PC-3 (cell line): ENCODE measurements at regions not wholly inside any gene's neighbourhood (a gene's known extent, or its start where the extent isn't known, plus 50 kb on each side); places are given as distances from the start of the nearest gene placed in this dataset.

Experiments
- ATAC-seq: fragments of 200-7000 bp; cut with Tn5 transposase; 2 replicates; pipeline ENCODE4 v1.9.1; 2020; ENCODE audit warnings: mild to moderate bottlenecking, moderate library complexity
- BruUV-seq: library from RNA; stranded (reverse); fragments of 400-500 nt; replicated peaks from 2 replicates; lab custom pipeline; 2021; lab: Mats Ljungman, UMichigan
- CTCF ChIA-PET: fragments of 300-600 bp; sonication (Branson Sonifier 250); formaldehyde crosslinking; loops from one replicate; lab custom pipeline; 2022; ENCODE audit warnings: antibody characterized with exemption; lab: Charles Lee
- POLR2A ChIA-PET: fragments of 300-600 bp; sonication (Branson Sonifier 250); formaldehyde crosslinking; loops from one replicate; lab custom pipeline; 2022; ENCODE audit warnings: antibody characterized with exemption; ENCODE audit not compliant: unreplicated experiment; lab: Charles Lee
- DNase-seq: peaks from one replicate; pipeline ENCODE4 v3.0.0-alpha.2; 2015
- H2AFZ ChIP-seq: fragments of 300-600 bp; sonication (generic); 2 replicates; pipeline ENCODE4 v1.6.0; 2016; ENCODE audit warnings: antibody characterized with exemption, low read length
- H3F3A ChIP-seq: fragments of 300-600 bp; sonication (generic); one replicate; pipeline ENCODE4 v1.6.0; 2017; ENCODE audit warnings: antibody characterized with exemption, low read length, control low read depth, mild to moderate bottlenecking; ENCODE audit not compliant: unreplicated experiment
- H3K27ac ChIP-seq: fragments of 300-600 bp; sonication (generic); 2 replicates; pipeline ENCODE4 v1.5.1; 2016; ENCODE audit warnings: mild to moderate bottlenecking, low read length
- H3K27me3 ChIP-seq: fragments of 300-600 bp; sonication (generic); 2 replicates; pipeline ENCODE4 v1.6.1; 2016; ENCODE audit warnings: low read length, mixed read lengths
- H3K36me3 ChIP-seq: fragments of 300-600 bp; sonication (generic); 2 replicates; pipeline ENCODE4 v1.6.1; 2016; ENCODE audit warnings: low read depth, mixed run types, low read length, mixed read lengths
- H3K4me1 ChIP-seq: fragments of 300-600 bp; sonication (generic); 2 replicates; pipeline ENCODE4 v1.5.1; 2016; ENCODE audit warnings: low read length; ENCODE audit not compliant: insufficient read depth
- H3K4me2 ChIP-seq: fragments of 300-600 bp; sonication (generic); 2 replicates; pipeline ENCODE4 v1.6.0; 2016; ENCODE audit warnings: low read length
- H3K4me3 ChIP-seq: fragments of 300-600 bp; sonication (generic); 2 replicates; pipeline ENCODE4 v1.5.1; 2016; ENCODE audit warnings: mild to moderate bottlenecking, low read length, mixed read lengths
- H3K79me2 ChIP-seq: fragments of 300-600 bp; sonication (generic); 2 replicates; pipeline ENCODE4 v1.6.1; 2017; ENCODE audit warnings: low read length, mixed read lengths
- H3K9ac ChIP-seq: fragments of 300-600 bp; sonication (generic); 2 replicates; pipeline ENCODE4 v1.6.0; 2016; ENCODE audit warnings: mild to moderate bottlenecking, low read length
- H3K9me2 ChIP-seq: fragments of 300-600 bp; sonication (generic); replicated peaks from 2 replicates; pipeline ENCODE4 v1.6.1; 2016; ENCODE audit warnings: mixed run types, low read length, mixed read lengths
- H3K9me3 ChIP-seq: fragments of 300-600 bp; sonication (generic); 2 replicates; pipeline ENCODE4 v1.6.1; 2016; ENCODE audit warnings: low read length, mixed read lengths
- H4K20me1 ChIP-seq: fragments of 300-600 bp; sonication (generic); 2 replicates; pipeline ENCODE4 v1.6.1; 2016; ENCODE audit warnings: low read length, mixed read lengths
- CTCF ChIP-seq: fragments of 300-600 bp; sonication (generic); conservative IDR thresholded peaks from 2 replicates; pipeline ENCODE4 v1.5.1; 2017; ENCODE audit warnings: antibody characterized with exemption, low read depth, mild to moderate bottlenecking, low read length
- EZH2 ChIP-seq: fragments of 300-600 bp; sonication (generic); IDR thresholded peaks from one replicate; pipeline ENCODE4 v1.6.1; 2017; ENCODE audit warnings: antibody characterized with exemption, mild to moderate bottlenecking, low read length; ENCODE audit not compliant: unreplicated experiment
- EZH2phosphoT487 ChIP-seq: fragments of 300-600 bp; sonication (generic); IDR thresholded peaks from 2 replicates; pipeline ENCODE4 v1.6.1; 2018; ENCODE audit warnings: mild to moderate bottlenecking, antibody characterized with exemption, low read length, borderline replicate concordance
- intact Hi-C: fragments of 100-400 bp; cut with micrococcal nuclease; formaldehyde crosslinking; loops from 2 replicates; pipeline ENCODE4 v1.9.0; 2023

GRCh38 chr2:12314127-12314760, 402.5 kb upstream of the TRIB2 start:
- no TSS peak for BruUV-seq
- intact Hi-C loops, result loop anchor here (10.0 kb wide), 1 partner anchor 621 kb away; no protein-coding TSS in a partner anchor

DNA sequence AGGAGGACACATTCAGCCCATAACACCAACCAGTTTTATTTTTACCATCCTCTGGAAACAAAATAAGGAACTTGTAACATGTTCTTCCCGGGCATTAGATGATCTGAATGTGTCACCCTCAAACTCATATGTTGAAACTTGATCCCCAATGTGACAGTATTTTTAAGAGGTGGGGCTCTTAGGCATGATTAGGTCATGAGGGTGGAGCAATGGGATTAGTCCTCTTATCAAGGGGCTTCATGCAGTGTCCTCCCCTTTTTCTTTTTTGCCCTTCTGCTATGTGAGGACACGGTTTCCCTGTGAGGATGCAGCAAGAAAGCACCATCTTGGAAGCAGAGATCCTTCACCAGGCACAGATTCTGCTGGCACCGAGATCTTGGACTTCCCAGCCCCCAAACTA, 401.5 kb upstream of the TRIB2 start:
- Histone ChIP-seq H3K27me3 (no peaks in the 10 kb centered on the region), H3K9me3 (no peaks in the 10 kb centered on the region), H3K79me2 (no peaks in the 10 kb centered on the region), H3K9me2 (no peaks in the 10 kb centered on the region), H3F3A (peaks cover 11% of the 10 kb centered on the region), H3K9ac (no peak overlapping the region), H3K4me3 (no peak overlapping the region), H4K20me1 (no peaks in the 10 kb centered on the region), H3K4me1 (peaks cover 44% of the 10 kb centered on the region), H3K27ac (no peak overlapping the region), H2AFZ (no peak overlapping the region), H3K36me3 (no peaks in the 10 kb centered on the region), H3K4me2 (no peak overlapping the region)
- DNase-seq, result no peak
- ATAC-seq, result no peak
- intact Hi-C loops, result loop anchor here (5.0 to 10.0 kb wide), 3 partner anchors 117 to 620 kb away; no protein-coding TSS in a partner anchor
- TF ChIP-seq EZH2phosphoT487 (no peak), EZH2 (no peak), CTCF (no peak)
- POLR2A ChIA-PET, result no interaction called here
- CTCF ChIA-PET, result no interaction called here
- no TSS peak for BruUV-seq

More at GRCh38 chr2:12314127-12314760, 402.5 kb upstream of the TRIB2 start:
- Histone ChIP-seq H3K4me1 (peaks cover 35% of the 10 kb centered on the region), H3K79me2 (no peaks in the 10 kb centered on the region), H3K27ac (no peak overlapping the region), H3K36me3 (no peaks in the 10 kb centered on the region), H3K9ac (no peak overlapping the region), H4K20me1 (no peaks in the 10 kb centered on the region), H2AFZ (no peak overlapping the region), H3K27me3 (no peaks in the 10 kb centered on the region), H3K4me2 (no peak overlapping the region), H3K9me2 (no peaks in the 10 kb centered on the region), H3K9me3 (no peaks in the 10 kb centered on the region), H3F3A (peaks cover 11% of the 10 kb centered on the region), H3K4me3 (no peak overlapping the region)
- ATAC-seq, result no peak
- ChIA-PET CTCF (no interaction called here), POLR2A (no interaction called here)
- no peak for DNase-seq
- TF ChIP-seq EZH2, result no peak
- TF ChIP-seq CTCF, result no peak
- TF ChIP-seq EZH2phosphoT487, result no peak

- intact Hi-C loops, result loop anchor here (5.0 to 10.0 kb wide), 3 partner anchors 116 to 618 kb away; no protein-coding TSS in a partner anchor
- ATAC-seq (no peak), DNase-seq (no peak)
- H3K27me3 ChIP-seq, result no peaks in the 10 kb centered on the region
- H3K9ac ChIP-seq, result no peak overlapping the region
- H3K36me3 ChIP-seq, result no peaks in the 10 kb centered on the region
- H3K79me2 ChIP-seq, result no peaks in the 10 kb centered on the region
- peak overlapping the region; percentile 100 for H3K27ac ChIP-seq
- H3K4me3 ChIP-seq, result no peak overlapping the region
- no TSS peak for BruUV-seq
- H3K4me1 ChIP-seq, result peaks cover 57% of the 10 kb centered on the region
- TF ChIP-seq CTCF (no peak), EZH2 (no peak)
- no peak overlapping the region for H2AFZ ChIP-seq
- no peaks in the 10 kb centered on the region for H3K9me2 ChIP-seq
- H3K4me2 ChIP-seq, result no peak overlapping the region
- CTCF ChIA-PET, result no interaction called here
- peaks cover 11% of the 10 kb centered on the region for H3F3A ChIP-seq
- POLR2A ChIA-PET, result no interaction called here
- H3K9me3 ChIP-seq, result no peaks in the 10 kb centered on the region
- H4K20me1 ChIP-seq, result no peaks in the 10 kb centered on the region
These were observed 400.3 kb upstream of the TRIB2 start for GRCh38 chr2:12316476-12316875.
